Astrocyte of the cerebellum (primary cell): ENCODE measurements at regions not wholly inside any gene's neighbourhood (a gene's known extent, or its start where the extent isn't known, plus 50 kb on each side); places are given as distances from the start of the nearest gene placed in this dataset.

ENCODE experiments used
- DNase-seq: peaks from one replicate; pipeline ENCODE4 v3.0.0-alpha.2; 2011; ENCODE audit warnings: low read depth
- H3K4me3 ChIP-seq: 2 replicates; pipeline ENCODE4 v1.5.1; 2011; ENCODE audit warnings: mild to moderate bottlenecking, low read depth, low read length, moderate library complexity
- in situ Hi-C: cut with HindIII; loops from 2 replicates; pipeline ENCODE4 v1.10.0; 2017; ENCODE audit warnings: low sequenced_read_pairs
- TF ChIP-seq, protein P1 (sequence below): IDR thresholded peaks from 2 replicates; pipeline ENCODE4 v1.5.1; 2012; ENCODE audit warnings: low read length, low read depth, moderate library complexity, mild to moderate bottlenecking; ENCODE audit errors: missing control alignments

DNA sequence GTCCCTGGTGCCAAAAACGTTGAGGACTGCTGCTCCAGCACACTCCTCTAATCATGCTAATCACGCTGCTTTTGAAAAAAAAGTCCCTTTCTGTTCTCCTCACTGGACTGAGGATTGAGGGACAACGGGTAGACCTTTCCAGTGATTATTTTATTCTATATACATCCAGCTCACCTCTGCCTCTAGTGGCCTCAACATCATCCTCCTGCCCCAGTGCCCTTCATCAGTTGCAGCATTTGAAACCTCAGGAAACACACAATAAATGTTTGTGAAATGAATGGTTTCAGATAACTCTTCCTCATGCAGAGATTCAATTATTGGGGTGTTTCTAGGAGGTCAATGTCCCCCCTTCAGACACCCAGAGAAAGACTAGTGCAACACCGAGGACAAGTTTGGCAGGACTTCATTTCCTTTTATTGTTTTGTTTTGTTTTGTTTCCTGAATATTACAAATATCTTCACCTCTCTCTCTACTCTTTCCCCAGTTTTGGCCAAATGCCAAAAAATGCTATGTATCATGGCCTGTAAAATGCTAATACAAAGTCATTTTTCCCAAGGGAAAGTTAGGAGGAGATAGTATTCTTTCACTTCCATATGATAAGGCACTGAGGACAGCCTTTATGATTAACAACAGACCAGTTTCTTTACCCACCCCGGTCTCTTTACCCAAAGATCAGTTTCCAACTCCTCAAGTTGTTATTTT, 460.1 kb upstream of the SLIT2 start:
- in situ Hi-C loops: no loop called here
- TF ChIP-seq, protein P1, sequence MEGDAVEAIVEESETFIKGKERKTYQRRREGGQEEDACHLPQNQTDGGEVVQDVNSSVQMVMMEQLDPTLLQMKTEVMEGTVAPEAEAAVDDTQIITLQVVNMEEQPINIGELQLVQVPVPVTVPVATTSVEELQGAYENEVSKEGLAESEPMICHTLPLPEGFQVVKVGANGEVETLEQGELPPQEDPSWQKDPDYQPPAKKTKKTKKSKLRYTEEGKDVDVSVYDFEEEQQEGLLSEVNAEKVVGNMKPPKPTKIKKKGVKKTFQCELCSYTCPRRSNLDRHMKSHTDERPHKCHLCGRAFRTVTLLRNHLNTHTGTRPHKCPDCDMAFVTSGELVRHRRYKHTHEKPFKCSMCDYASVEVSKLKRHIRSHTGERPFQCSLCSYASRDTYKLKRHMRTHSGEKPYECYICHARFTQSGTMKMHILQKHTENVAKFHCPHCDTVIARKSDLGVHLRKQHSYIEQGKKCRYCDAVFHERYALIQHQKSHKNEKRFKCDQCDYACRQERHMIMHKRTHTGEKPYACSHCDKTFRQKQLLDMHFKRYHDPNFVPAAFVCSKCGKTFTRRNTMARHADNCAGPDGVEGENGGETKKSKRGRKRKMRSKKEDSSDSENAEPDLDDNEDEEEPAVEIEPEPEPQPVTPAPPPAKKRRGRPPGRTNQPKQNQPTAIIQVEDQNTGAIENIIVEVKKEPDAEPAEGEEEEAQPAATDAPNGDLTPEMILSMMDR: no peak
- DNase-seq: no peak

DNA sequence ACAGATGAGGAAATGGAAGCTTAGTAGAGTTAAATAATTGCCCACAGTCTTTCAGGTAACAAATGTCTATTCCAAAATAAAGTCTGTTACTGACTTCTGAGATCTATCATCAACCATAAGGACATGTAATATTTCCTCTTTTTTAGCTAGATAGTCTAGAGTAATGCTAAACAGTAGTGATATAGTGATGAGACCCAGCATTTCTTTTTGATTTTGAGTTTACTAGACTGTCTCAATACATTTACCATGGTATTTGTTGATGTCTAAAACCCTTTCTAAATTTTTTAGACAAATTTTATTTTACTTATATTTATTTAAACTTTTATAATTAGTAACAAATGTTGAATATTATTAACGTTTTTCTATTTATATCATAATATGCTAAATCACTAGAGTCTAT, 465.1 kb upstream of the SLIT2 start:
- no peak overlapping the region for H3K4me3 ChIP-seq
- no peak for DNase-seq
- TF ChIP-seq, protein P1: no peak
- in situ Hi-C loops: no loop called here

More for the DNA sequence above, 460.1 kb upstream of the SLIT2 start:
- H3K4me3 ChIP-seq: no peak overlapping the region

DNA sequence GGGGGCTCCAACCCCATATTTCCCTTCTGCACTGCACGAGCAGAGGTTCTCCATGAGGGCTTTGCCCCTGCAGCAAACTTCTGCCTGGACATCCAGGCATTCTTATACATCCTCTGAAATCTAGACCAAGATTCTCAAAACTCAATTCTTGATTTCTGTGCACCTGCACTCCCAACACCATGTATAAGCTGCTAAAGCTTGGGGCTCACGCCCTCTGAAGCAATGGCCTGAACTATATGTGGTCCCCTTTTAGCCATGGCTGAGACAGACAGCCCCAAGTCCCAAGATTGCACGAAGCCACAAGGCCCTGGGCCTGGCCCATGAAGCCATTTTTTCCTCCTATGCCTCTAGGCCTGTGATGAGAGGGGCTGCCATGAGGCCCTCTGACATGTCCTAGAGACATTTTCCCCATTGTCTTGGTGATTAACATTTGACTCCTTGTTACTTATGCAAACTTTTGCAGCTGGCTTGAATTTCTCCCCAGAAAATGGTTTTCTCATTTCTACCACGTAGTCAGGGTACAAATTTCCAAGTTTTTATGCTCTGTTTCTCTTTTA, 468.0 kb upstream of the SLIT2 start:
- H3K4me3 ChIP-seq: no peak overlapping the region
- no peak for DNase-seq
- in situ Hi-C loops: no loop called here
- TF ChIP-seq, protein P1: no peak

DNA sequence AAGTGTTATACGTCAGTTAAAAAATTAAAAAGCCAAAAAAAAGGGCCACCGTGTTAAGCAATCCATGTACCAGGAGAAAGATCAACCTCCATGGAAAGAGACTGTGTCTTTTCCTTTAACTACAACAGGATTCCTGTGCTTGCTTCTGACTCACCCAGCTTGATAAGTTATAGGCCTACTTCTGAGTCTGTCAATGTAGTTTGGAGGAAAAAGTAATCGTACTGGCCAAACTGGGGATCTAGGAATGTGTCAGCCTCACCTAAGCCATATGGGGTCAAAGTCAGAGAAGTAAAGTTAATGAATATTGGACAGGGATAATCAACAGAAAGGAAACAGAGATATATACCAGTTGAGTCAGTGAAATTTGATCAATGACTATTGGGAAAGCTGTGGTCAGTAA, 470.8 kb upstream of the SLIT2 start:
- TF ChIP-seq, protein P1: no peak
- in situ Hi-C loops: no loop called here
- H3K4me3 ChIP-seq: no peak overlapping the region
- no peak for DNase-seq

DNA sequence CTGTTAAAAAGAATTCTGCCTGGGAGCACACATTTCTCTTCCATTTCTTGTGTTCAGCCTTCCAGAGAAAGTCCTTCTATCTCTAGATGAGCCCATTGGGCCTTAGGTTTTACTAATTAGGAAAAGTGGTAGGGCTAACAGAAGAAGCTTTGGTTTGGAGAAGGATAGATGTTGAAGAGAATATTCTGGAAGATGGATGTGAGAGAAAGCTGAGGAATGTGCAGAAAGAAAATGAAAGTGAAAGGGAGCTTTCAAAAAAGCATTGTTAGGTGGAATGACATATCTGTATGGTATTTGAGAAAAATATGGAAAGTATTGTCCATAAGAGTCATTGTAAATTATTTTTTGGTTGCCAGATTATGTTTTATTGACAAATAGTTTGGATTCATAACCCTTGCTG, 474.8 kb upstream of the SLIT2 start:
- H3K4me3 ChIP-seq: no peak overlapping the region
- DNase-seq: no peak
- in situ Hi-C loops: no loop called here
- TF ChIP-seq, protein P1: no peak

DNA sequence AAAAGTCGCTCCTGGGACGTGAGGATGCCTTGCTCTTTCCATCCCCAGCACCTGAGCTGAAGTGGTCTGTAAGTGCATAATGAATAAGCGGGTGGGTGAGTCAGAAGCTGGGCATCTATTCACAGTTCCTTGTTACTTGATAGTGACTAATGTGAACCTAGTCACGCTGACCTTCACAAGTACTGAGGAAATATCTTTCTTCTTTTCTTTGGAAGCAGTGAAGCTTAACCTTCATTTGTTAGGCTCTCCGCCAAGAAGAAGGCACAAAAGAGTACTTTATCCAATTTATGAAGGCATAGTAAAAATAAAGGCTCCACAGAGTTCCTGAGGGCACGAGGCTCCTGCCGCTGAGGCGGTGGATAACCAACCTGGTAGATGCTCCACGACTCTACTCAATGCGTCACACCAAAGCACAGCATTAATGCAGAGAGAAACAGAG, 475.7 kb upstream of the SLIT2 start:
- TF ChIP-seq, protein P1: no peak
- no peak overlapping the region for H3K4me3 ChIP-seq
- in situ Hi-C loops: no loop called here
- peak; percentile 90 for DNase-seq
